AG04450 (cell line): ENCODE measurements at regions not wholly inside any gene's neighbourhood (a gene's known extent, or its start where the extent isn't known, plus 50 kb on each side); places are given as distances from the start of the nearest gene placed in this dataset.

Experiments
- CTCF ChIA-PET: fragments of 300-600, 350-600 bp; formaldehyde crosslinking; extraction: SDS; loops from one replicate; lab custom pipeline; 2022; ENCODE audit warnings: antibody characterized with exemption, inconsistent platforms; lab: Charles Lee
- POLR2A ChIA-PET: fragments of 350-600 bp; formaldehyde crosslinking; extraction: SDS; loops from one replicate; lab custom pipeline; 2021; ENCODE audit warnings: antibody characterized with exemption, inconsistent platforms; lab: Yijun Ruan, JAX
- DNase-seq: peaks from one replicate; pipeline ENCODE4 v3.0.0-alpha.2; 2011; ENCODE audit warnings: low read depth, low spot score
- H3K27ac ChIP-seq: one replicate; pipeline ENCODE4 v1.5.1; 2012; ENCODE audit warnings: low read depth, low read length, control low read depth
- H3K27me3 ChIP-seq: one replicate; pipeline ENCODE4 v1.6.0; 2012; ENCODE audit warnings: low read length; ENCODE audit not compliant: control insufficient read depth, insufficient read depth
- H3K4me3 ChIP-seq: 2 replicates; pipeline ENCODE4 v1.5.1; 2011; ENCODE audit warnings: mild to moderate bottlenecking, low read depth, low read length, control low read depth
- H3K9me3 ChIP-seq: 2 replicates; pipeline ENCODE4 v1.5.1; 2012; ENCODE audit warnings: low read length; ENCODE audit not compliant: control insufficient read depth, insufficient read depth
- TF ChIP-seq, protein P1 (sequence below): IDR thresholded peaks from 2 replicates; pipeline ENCODE4 v1.5.1; 2011; ENCODE audit warnings: low read depth, low read length, control low read depth, inconsistent platforms

DNA sequence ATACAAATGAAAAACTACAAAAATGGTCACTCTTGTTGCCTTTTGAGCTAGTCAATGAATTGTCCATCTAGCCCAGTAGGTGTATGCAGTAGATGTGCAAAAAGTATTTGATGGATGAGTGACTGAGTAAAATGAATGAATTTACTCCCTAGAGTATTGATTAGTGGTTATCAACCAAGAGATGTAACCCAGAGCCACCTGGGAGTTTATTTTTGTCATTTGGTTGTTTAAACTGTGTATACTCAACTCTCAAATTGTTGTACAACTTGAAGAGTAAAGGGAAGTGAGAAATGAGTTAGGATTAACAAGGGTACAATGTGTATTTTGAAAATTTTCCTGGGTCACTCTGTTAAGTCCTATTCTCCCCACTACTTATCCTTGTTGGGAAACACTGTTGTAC is 124.1 kb upstream of the TMCO5A start:
- no peak overlapping the region for H3K27ac ChIP-seq
- H3K9me3 ChIP-seq = no peaks in the 10 kb centered on the region
- ChIA-PET CTCF (interaction anchor here (0.9 kb wide), 1 partner anchor 14 kb away, joined by 3 read pairs; no protein-coding TSS in a partner anchor), POLR2A (no interaction called here)
- no peaks in the 10 kb centered on the region for H3K27me3 ChIP-seq
- no peak for DNase-seq
- H3K4me3 ChIP-seq = no peak overlapping the region
- TF ChIP-seq, protein P1, sequence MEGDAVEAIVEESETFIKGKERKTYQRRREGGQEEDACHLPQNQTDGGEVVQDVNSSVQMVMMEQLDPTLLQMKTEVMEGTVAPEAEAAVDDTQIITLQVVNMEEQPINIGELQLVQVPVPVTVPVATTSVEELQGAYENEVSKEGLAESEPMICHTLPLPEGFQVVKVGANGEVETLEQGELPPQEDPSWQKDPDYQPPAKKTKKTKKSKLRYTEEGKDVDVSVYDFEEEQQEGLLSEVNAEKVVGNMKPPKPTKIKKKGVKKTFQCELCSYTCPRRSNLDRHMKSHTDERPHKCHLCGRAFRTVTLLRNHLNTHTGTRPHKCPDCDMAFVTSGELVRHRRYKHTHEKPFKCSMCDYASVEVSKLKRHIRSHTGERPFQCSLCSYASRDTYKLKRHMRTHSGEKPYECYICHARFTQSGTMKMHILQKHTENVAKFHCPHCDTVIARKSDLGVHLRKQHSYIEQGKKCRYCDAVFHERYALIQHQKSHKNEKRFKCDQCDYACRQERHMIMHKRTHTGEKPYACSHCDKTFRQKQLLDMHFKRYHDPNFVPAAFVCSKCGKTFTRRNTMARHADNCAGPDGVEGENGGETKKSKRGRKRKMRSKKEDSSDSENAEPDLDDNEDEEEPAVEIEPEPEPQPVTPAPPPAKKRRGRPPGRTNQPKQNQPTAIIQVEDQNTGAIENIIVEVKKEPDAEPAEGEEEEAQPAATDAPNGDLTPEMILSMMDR = no peak

DNA sequence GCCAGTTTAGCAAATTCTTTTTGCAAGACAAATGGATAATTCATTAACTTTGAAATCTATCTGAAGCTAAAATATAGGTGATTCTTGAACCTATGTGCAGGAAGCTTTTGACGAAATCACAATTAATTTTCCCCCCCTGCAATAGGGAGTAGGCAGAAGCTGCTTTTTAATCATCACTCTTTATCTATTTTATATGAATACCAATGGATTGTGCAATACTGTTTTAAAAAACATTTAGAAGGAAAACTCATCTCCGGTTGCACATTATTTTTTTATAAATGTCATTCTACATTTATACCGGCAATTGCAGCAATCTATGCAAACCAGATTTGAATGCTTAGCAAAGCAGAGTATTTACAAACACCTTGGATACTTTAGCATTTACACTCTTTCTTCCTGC is 121.1 kb upstream of the TMCO5A start:
- H3K27me3 ChIP-seq = no peaks in the 10 kb centered on the region
- no peak overlapping the region for H3K27ac ChIP-seq
- ChIA-PET CTCF (no interaction called here), POLR2A (no interaction called here)
- no peak overlapping the region for H3K4me3 ChIP-seq
- H3K9me3 ChIP-seq = no peaks in the 10 kb centered on the region
- TF ChIP-seq, protein P1 = no peak
- DNase-seq = no peak

DNA sequence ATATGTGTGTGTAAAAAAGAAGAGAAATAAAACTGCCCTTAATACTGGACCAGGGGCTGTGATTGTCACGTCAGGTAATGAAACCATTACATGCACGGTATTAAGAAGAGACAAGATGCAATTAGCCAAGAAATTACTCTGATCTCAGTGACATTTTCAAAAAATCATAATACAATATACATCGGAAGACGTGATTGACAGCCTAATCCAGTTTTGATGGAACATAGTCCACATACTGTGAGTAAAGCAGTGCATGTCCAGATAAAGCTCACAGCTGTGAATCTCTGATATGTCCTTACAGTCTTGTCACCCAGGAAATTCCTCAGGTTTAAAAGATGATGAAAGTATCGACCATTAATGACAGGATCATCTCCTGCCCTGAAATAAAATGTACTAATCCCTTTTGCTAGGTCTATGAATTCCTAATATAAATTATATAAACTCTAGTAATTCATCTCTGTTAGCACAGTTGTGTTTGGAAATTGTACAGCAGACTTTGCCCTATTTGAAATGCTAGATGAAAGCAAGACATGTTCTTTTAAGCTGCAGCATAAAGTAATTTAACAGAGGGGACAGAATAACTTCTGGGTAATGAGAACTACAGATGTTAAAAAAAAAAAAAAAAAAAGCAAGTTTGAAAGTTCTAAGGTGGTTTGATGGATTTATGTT is 119.5 kb upstream of the TMCO5A start:
- no peak for DNase-seq
- no peak overlapping the region for H3K27ac ChIP-seq
- TF ChIP-seq, protein P1 = no peak
- H3K4me3 ChIP-seq = no peak overlapping the region
- no peaks in the 10 kb centered on the region for H3K27me3 ChIP-seq
- POLR2A ChIA-PET = no interaction called here
- CTCF ChIA-PET = interaction anchor here (0.8 kb wide), 1 partner anchor 10 kb away, joined by 3 read pairs; no protein-coding TSS in a partner anchor
- no peaks in the 10 kb centered on the region for H3K9me3 ChIP-seq

DNA sequence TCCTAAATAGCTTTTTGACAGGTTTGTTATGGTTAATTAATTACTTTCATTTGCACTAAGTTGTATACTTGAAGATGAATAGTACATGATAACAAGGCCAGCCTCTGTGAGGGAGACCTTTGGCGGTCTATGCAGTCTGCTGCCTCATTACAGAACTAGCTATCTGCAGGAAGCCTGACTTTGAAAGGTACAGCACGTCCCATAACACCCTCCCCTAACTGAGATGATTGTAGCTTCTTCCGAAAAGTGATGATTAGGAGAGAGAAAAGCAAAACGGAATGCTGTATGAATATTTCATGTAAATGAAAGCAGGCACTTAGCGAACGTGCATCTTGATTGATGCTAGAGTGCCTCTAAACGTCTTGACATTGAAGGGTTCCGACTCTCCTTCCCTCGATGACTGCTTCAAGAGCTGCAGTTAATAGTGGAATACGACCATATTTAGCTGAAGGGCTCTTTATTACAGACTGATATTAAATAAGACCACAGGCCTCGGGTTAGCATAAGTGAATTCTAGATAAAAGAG is 116.2 kb upstream of the TMCO5A start:
- TF ChIP-seq, protein P1 = no peak
- CTCF ChIA-PET = interaction anchor here (0.6 to 2.3 kb wide), 2 partner anchors 20 to 54 kb away, joined by 3 to 8 read pairs; no protein-coding TSS in a partner anchor
- H3K4me3 ChIP-seq = no peak overlapping the region
- POLR2A ChIA-PET = no interaction called here
- no peaks in the 10 kb centered on the region for H3K27me3 ChIP-seq
- no peaks in the 10 kb centered on the region for H3K9me3 ChIP-seq
- DNase-seq = no peak
- no peak overlapping the region for H3K27ac ChIP-seq

DNA sequence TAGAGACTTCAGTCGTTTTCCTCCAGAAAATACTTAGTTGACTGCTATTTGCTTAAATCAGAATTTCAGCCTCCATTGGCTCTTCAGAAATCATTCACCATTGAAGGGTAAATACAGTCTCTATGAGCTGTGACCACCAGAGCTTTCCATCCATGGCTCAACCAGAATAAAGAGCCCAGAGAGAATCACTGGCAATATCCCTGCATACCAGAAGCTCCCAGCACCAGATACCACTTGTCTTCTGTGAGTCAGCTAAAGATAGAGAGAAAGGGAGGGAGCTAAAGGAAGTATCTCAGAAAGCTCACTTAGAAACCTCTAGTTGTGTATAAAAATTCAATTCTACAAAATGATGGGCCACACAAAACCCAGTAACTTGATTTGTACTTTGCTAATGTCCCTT is 115.2 kb upstream of the TMCO5A start:
- H3K27me3 ChIP-seq = no peaks in the 10 kb centered on the region
- ChIA-PET CTCF (interaction anchor here (0.8 to 2.3 kb wide), 2 partner anchors 20 to 55 kb away, joined by 3 to 8 read pairs; no protein-coding TSS in a partner anchor), POLR2A (no interaction called here)
- no peak overlapping the region for H3K27ac ChIP-seq
- H3K4me3 ChIP-seq = no peak overlapping the region
- TF ChIP-seq, protein P1 = no peak
- no peaks in the 10 kb centered on the region for H3K9me3 ChIP-seq
- DNase-seq = no peak
